ENCODE measurements at regions not wholly inside any gene's neighbourhood (a gene's known extent, or its start where the extent isn't known, plus 50 kb on each side); places are given as distances from the start of the nearest gene placed in this dataset.

DNA sequence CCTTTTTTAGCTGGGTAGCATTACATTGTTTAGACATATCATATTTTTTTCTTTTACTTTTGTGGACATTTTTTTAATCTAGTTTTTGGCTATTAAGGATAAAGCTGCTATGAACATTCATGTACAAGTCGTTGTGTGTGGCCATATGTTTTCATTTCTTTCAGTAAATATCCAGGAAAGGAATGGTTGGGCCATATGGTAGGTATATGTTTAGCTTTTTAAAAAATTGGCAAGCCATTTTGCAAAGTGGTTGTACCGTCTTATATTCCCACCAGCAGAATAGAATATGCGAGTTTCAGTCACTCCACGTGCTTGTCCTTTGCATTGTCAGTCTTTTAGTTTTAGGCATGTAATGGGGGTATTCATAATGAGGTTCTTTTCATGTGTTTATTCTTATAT, 106.3 kb upstream of the NOX3 start:
- no peak for FAIRE-seq
- H3K36me3 ChIP-seq (ENCODE audit: control insufficient read depth, insufficient read depth, low read length), result no peaks in the 10 kb centered on the region
- TF ChIP-seq, protein P1, sequence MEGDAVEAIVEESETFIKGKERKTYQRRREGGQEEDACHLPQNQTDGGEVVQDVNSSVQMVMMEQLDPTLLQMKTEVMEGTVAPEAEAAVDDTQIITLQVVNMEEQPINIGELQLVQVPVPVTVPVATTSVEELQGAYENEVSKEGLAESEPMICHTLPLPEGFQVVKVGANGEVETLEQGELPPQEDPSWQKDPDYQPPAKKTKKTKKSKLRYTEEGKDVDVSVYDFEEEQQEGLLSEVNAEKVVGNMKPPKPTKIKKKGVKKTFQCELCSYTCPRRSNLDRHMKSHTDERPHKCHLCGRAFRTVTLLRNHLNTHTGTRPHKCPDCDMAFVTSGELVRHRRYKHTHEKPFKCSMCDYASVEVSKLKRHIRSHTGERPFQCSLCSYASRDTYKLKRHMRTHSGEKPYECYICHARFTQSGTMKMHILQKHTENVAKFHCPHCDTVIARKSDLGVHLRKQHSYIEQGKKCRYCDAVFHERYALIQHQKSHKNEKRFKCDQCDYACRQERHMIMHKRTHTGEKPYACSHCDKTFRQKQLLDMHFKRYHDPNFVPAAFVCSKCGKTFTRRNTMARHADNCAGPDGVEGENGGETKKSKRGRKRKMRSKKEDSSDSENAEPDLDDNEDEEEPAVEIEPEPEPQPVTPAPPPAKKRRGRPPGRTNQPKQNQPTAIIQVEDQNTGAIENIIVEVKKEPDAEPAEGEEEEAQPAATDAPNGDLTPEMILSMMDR (IDR thresholded peaks at IDR 0.05; ENCODE audit: insufficient read depth, low read length, severe bottlenecking), result no peak
- no peak overlapping the region for H3K4me3 ChIP-seq (ENCODE audit: low read depth, low read length)
- H3K27me3 ChIP-seq (ENCODE audit: control insufficient read depth, insufficient read depth, low read length), result no peaks in the 10 kb centered on the region
- no peak for DNase-seq (ENCODE audit: low read depth)

DNA sequence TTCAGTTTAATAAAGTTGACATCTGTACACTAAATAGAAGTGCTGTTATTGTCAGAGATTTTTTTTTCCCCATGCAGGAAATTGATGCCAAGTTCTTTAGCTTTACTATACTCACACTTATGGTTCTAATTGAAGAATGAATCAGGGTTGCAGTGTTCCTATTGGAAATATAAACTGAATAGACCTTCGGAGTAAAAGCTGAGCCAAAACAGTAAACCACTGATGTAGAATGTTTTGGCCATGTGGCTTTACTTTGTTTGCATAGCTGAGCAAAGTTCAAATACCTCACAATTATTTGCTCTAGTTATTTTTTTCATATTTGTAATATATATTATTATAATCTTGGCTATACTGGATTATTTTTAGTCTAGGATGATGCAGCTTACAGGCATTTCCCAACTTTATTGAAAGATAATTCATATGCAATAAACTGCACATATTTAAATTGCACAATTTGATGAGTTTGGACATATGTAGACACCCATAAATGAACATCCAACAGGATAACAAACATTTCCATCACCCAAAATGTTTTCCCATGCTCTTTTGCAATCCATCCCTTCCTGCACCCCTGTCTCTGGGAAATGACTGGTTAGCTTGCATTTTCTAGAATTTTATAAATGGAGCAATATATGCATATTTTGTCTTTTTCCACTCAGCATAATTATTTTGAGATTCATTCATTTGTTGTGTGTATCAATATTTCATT, 105.8 kb upstream of the NOX3 start:
- H3K36me3 ChIP-seq (ENCODE audit: control insufficient read depth, insufficient read depth, low read length), result no peaks in the 10 kb centered on the region
- H3K27me3 ChIP-seq (ENCODE audit: control insufficient read depth, insufficient read depth, low read length), result no peaks in the 10 kb centered on the region
- FAIRE-seq (no peak), DNase-seq (ENCODE audit: low read depth) (no peak)
- H3K4me3 ChIP-seq (ENCODE audit: low read depth, low read length), result no peak overlapping the region
- TF ChIP-seq, protein P1 (IDR thresholded peaks at IDR 0.05; ENCODE audit: insufficient read depth, low read length, severe bottlenecking), result no peak

DNA sequence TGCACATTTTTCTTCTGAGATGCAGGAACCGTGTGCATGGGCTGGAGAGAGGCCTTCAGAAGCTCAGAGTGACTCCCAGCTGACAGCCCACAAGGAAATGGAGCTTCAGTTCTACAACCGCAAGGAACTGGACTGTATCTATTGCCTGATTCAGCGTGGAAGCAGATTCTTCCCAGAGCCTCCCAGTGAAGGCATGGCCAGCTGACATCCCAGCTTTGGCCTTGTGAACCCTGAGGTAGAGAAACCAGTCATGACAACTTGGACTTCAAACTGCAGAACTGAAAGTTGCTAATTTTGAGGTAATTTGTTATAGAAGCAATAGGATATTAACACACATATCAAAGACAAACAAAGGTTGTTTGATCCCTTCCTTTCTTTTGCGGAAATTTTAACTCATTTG, 94.3 kb upstream of the NOX3 start:
- Histone ChIP-seq H3K36me3 (ENCODE audit: control insufficient read depth, insufficient read depth, low read length) (no peaks in the 10 kb centered on the region), H3K4me3 (ENCODE audit: low read depth, low read length) (no peak overlapping the region), H3K27me3 (ENCODE audit: control insufficient read depth, insufficient read depth, low read length) (no peaks in the 10 kb centered on the region)
- FAIRE-seq (no peak), DNase-seq (ENCODE audit: low read depth) (no peak)
- TF ChIP-seq, protein P1 (IDR thresholded peaks at IDR 0.05; ENCODE audit: insufficient read depth, low read length, severe bottlenecking), result no peak

DNA sequence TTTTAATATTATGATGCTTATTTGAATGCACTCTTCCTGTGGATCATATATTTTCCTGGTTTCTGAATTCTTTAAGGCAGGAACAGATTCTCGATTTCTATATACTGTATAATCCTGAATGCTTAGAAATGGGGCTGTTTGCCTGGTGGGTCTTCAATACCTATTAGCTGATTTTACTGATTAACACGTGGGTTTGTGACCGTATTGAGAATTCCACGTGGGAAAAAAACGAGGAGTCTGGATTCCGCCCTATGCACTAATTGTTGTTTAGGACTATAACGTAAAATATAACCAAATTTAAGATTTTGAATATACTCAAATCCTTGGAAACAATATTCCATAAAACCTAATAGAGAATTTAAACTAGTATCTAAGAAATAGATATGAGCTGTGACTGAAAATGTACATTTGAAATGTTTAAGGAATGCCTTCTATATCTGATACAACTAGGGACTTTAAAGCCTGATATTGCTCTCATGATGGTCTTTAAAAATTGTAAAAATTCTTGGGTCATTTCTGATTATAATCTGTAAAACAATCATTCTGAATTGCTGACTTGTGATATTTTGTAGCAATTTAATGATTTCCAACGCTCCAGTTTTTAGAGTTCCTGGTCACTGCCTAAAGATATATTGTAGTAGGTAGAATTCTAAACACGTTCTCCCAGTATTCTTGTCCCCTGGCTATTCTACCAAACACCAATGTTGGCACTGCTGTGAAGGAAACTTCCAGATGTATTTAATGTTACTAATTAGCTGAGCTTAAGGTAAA, 93.6 kb upstream of the NOX3 start:
- no peak for FAIRE-seq
- Histone ChIP-seq H3K27me3 (ENCODE audit: control insufficient read depth, insufficient read depth, low read length) (no peaks in the 10 kb centered on the region), H3K4me3 (ENCODE audit: low read depth, low read length) (no peak overlapping the region), H3K36me3 (ENCODE audit: control insufficient read depth, insufficient read depth, low read length) (no peaks in the 10 kb centered on the region)
- TF ChIP-seq, protein P1 (IDR thresholded peaks at IDR 0.05; ENCODE audit: insufficient read depth, low read length, severe bottlenecking), result no peak
- no peak for DNase-seq (ENCODE audit: low read depth)

DNA sequence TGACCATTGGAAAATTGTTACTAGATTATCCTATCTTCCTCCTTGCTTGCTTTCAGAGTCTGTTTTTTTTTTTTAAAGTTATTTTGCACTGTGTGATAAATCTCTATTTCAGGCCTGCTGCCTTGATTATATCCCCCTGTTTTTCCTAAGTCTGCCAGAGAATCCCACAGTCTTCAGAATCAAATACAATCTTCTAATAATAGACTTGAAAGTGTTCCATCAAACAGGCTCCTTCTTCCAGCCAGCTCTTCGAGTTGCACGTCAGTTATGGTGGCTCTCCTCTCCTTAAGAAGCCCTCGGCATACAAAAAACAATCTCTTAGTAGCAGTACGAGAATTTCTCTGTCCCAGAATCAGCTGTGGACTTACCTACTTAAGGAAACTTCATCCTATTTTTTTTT, 92.9 kb upstream of the NOX3 start:
- FAIRE-seq (no peak), DNase-seq (ENCODE audit: low read depth) (no peak)
- no peaks in the 10 kb centered on the region for H3K36me3 ChIP-seq (ENCODE audit: control insufficient read depth, insufficient read depth, low read length)
- no peak overlapping the region for H3K4me3 ChIP-seq (ENCODE audit: low read depth, low read length)
- no peaks in the 10 kb centered on the region for H3K27me3 ChIP-seq (ENCODE audit: control insufficient read depth, insufficient read depth, low read length)
- TF ChIP-seq, protein P1 (IDR thresholded peaks at IDR 0.05; ENCODE audit: insufficient read depth, low read length, severe bottlenecking), result no peak
